Nephron (organoid): ENCODE measurements at regions not wholly inside any gene's neighbourhood (a gene's known extent, or its start where the extent isn't known, plus 50 kb on each side); places are given as distances from the start of the nearest gene placed in this dataset.
A peak's percentile ranks its signal among the peaks of the same experiment; 100 is the strongest.
"Not testable (repeated sequence)": the region's sequence is repeated elsewhere in the genome, so short reads cannot be mapped to it uniquely, and the experiment has no call there.

Source experiments
- H3K27ac Mint-ChIP-seq, 3 experiments: 2 replicates each; pipeline ENCODE4 v1.8.0; 2020; ENCODE audit warnings: mixed read lengths in 3 of 3, mild to moderate bottlenecking in 2 of 3, moderate library complexity in 1 of 3
- H3K27me3 Mint-ChIP-seq: 2 replicates; pipeline ENCODE4 v1.8.0; 2021; ENCODE audit warnings: low read depth, mild to moderate bottlenecking, moderate library complexity, mixed read lengths
- H3K36me3 Mint-ChIP-seq: 2 replicates; pipeline ENCODE4 v1.8.0; 2020; ENCODE audit warnings: low read depth, mixed read lengths
- H3K4me1 Mint-ChIP-seq: 2 replicates; pipeline ENCODE4 v1.8.0; 2020; ENCODE audit warnings: mixed read lengths
- H3K4me3 Mint-ChIP-seq, 3 experiments: 2 replicates each; pipeline ENCODE4 v1.8.0; 2020; ENCODE audit warnings: mild to moderate bottlenecking in 3 of 3, mixed read lengths in 3 of 3, moderate library complexity in 2 of 3
- H3K9me3 Mint-ChIP-seq: 2 replicates; pipeline ENCODE4 v1.8.0; 2020; ENCODE audit warnings: mixed read lengths
- TF ChIP-seq, protein P1 (sequence below), 3 experiments: fragments of 200-600 bp; sonication (generic); IDR thresholded peaks; one replicate each; pipeline ENCODE4 v1.5.0; 2021; ENCODE audit warnings: antibody characterized with exemption in 3 of 3; ENCODE audit not compliant: unreplicated experiment in 3 of 3

GRCh38 chr7:156509216-156509615 lies 131.4 kb upstream of the RNF32 start:
- Mint-ChIP-seq H3K9me3 (peaks cover 31% of the 10 kb centered on the region), H3K4me3 (no peak overlapping the region), H3K27me3 (no peaks in the 10 kb centered on the region), H3K27ac (no peak overlapping the region), H3K4me1 (no peaks in the 10 kb centered on the region), H3K36me3 (no peaks in the 10 kb centered on the region)
- TF ChIP-seq, protein P1, sequence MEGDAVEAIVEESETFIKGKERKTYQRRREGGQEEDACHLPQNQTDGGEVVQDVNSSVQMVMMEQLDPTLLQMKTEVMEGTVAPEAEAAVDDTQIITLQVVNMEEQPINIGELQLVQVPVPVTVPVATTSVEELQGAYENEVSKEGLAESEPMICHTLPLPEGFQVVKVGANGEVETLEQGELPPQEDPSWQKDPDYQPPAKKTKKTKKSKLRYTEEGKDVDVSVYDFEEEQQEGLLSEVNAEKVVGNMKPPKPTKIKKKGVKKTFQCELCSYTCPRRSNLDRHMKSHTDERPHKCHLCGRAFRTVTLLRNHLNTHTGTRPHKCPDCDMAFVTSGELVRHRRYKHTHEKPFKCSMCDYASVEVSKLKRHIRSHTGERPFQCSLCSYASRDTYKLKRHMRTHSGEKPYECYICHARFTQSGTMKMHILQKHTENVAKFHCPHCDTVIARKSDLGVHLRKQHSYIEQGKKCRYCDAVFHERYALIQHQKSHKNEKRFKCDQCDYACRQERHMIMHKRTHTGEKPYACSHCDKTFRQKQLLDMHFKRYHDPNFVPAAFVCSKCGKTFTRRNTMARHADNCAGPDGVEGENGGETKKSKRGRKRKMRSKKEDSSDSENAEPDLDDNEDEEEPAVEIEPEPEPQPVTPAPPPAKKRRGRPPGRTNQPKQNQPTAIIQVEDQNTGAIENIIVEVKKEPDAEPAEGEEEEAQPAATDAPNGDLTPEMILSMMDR (IDR thresholded peaks at IDR 0.05; ENCODE audit: unreplicated experiment in 3 of 3), result no peak

- no peaks in the 10 kb centered on the region for H3K36me3 Mint-ChIP-seq
- peaks cover 23% of the 10 kb centered on the region for H3K9me3 Mint-ChIP-seq
- TF ChIP-seq, protein P1 (IDR thresholded peaks at IDR 0.05; ENCODE audit: unreplicated experiment in 3 of 3), result no peak
- H3K4me3 Mint-ChIP-seq, result no peak overlapping the region
- no peaks in the 10 kb centered on the region for H3K27me3 Mint-ChIP-seq
- H3K27ac Mint-ChIP-seq, result peak overlapping the region in 1 of 3 experiments; percentile 86
- no peaks in the 10 kb centered on the region for H3K4me1 Mint-ChIP-seq
Measured at GRCh38 chr7:156505876-156506275, 134.7 kb upstream of the RNF32 start.

DNA sequence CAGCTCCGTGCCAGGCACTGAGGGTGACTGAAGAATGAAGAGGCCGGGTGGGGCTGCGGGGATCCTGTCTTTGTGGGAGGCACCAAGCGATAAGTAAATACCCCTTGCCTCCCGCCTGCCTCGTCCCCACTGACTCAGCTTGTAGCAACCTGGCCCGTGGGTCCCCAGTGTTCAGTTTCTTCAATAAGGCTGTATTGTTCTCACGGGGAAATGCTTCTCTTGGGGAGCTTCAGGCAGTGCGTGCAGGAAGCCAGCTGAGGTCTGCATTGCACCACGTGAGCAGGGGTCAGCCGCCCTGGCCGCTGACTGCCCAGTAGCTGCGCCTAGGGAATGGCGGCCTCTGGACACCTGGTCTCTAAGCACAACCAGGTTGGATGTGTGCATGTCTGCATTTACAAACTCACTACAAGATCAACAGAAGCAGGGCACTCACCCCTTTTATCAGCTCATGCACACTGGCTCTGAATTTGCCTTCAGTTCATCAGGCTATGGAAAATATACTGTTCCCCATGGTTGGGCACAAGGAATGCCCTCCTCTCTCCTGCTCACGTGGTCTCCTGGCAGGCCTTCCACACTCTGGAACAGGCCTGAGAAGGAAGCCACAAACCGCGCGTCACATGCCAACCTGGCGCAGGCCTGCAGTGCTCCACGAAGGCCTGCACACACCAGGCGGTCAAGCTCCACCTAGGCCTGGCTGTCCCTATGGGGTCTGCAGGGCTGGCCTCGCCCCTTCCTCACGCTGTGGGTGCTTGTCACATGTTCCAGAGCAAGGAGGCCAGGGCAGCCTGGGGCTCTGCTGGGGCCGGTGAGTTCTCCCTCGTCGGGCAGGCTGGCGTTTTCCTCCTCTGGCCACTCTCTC lies 135.7 kb upstream of the RNF32 start:
- TF ChIP-seq, protein P1 (IDR thresholded peaks at IDR 0.05; ENCODE audit: unreplicated experiment in 3 of 3), result no peak
- Mint-ChIP-seq H3K4me3 (no peak overlapping the region), H3K4me1 (no peaks in the 10 kb centered on the region)

DNA sequence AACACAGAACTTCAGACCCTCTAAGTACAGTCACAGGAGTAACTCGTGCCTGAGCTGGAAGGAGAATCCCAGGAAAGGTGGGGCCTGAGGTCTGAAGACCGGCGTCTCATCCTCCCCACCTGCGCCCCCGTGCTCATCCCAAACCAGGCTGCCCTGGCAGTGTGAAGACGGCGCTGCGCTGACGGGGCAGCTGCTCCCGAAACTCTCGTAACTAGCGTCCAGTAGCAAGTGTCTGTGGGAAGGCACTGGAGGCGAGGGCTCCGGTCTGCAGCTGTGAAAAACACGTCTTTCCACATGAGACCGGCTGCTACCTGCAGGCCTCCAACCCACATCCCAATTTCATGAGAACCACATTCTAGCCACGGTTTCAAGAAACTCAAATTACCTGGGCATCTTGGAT lies 136.6 kb upstream of the RNF32 start:
- H3K4me3 Mint-ChIP-seq, result no peak overlapping the region
- no peaks in the 10 kb centered on the region for H3K36me3 Mint-ChIP-seq
- no peaks in the 10 kb centered on the region for H3K27me3 Mint-ChIP-seq
- no peaks in the 10 kb centered on the region for H3K4me1 Mint-ChIP-seq
- TF ChIP-seq, protein P1 (IDR thresholded peaks at IDR 0.05; ENCODE audit: unreplicated experiment in 3 of 3), result no peak
- no peak overlapping the region for H3K27ac Mint-ChIP-seq
- H3K9me3 Mint-ChIP-seq, result peaks cover 11% of the 10 kb centered on the region

More for the DNA sequence above, 135.7 kb upstream of the RNF32 start:
- Mint-ChIP-seq H3K27me3 (no peaks in the 10 kb centered on the region), H3K9me3 (peaks cover 17% of the 10 kb centered on the region), H3K36me3 (no peaks in the 10 kb centered on the region), H3K27ac (peak overlapping the region; percentile 81 to 89 (median 86))

DNA sequence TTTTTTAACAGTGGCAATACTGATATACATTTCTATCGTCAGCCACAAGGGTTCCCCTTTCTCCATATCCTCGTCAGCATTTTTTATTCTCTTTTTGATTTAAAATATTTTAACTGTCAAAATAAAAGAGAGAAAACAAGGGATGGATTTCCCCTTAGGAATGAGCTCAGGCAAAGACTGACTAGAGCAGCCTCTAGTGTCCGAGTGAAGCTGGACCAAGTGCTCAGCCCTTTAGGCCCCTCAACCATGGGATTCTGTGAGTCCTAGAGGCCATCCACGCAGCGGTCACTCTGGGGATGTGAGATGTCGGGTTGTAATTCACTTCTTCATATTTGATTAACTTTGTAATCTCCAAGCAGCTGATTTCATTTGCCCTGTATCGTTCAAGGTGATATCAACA lies 137.4 kb upstream of the RNF32 start:
- Mint-ChIP-seq H3K4me1 (no peaks in the 10 kb centered on the region), H3K27ac (no peak overlapping the region), H3K27me3 (no peaks in the 10 kb centered on the region), H3K36me3 (no peaks in the 10 kb centered on the region), H3K9me3 (peaks cover 4% of the 10 kb centered on the region), H3K4me3 (no peak overlapping the region)
- TF ChIP-seq, protein P1 (IDR thresholded peaks at IDR 0.05; ENCODE audit: unreplicated experiment in 3 of 3), result no peak

- H3K36me3 Mint-ChIP-seq, H3K4me3 Mint-ChIP-seq, H3K27me3 Mint-ChIP-seq, H3K27ac Mint-ChIP-seq, H3K4me1 Mint-ChIP-seq, H3K9me3 Mint-ChIP-seq: not testable (repeated sequence)
Measured at GRCh38 chr7:156501815-156502214, 138.8 kb upstream of the RNF32 start.
